ENCODE measurements at regions not wholly inside any gene's neighbourhood (a gene's known extent, or its start where the extent isn't known, plus 50 kb on each side); places are given as distances from the start of the nearest gene placed in this dataset.

DNA sequence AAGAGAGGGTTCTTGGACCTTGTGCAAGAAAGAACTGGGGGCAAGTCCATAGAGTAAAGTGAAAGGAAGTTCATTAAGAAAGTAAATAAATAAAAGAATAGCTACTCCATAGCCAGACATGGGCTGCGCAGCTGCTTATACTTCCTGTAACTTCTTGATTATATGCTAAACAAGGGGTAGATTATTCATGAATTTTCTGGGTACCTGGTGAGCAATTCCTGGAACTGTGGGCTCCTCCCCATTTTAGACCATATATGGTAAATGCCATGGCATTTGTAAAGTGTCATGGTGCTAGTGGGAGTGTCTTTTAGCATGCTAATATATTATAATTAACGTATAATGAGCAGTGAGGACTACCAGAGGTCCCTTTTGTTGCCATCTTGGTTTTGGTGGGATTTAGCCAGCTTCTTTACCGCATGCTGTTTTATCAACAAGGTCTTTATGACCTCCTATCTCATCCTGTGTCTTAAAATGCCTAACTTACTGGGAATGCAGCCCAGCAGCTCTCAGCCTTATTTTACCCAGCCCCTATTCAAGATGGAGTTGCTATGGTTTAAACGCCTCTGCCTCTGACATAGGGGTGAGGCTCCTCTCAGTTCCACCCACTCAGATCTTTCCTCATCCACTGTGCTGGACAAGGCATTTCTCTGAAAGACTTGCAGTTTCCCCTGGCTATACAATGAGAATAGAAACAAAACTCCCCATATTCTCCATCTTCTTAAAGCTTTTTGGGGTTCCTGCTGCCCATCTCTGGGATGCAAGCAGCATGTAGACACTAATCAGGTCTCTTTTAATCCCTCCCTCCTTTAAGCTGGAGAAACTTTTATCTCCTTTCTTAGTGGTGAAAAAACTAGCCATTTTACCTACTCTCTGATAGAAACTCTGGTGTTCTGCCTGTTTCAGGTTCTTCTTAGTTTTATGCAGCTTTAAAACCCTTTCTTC, 91.2 kb downstream of the ARRDC3 start:
- TF ChIP-seq CTCF (IDR thresholded peaks at IDR 0.05; ENCODE audit: poor library complexity, severe bottlenecking) (no peak), REST (IDR thresholded peaks at IDR 0.05; ENCODE audit: borderline replicate concordance) (no peak), EZH2 (IDR thresholded peaks at IDR 0.05; ENCODE audit: borderline replicate concordance, insufficient read depth, low read length, poor library complexity, severe bottlenecking) (no peak), MXI1 (conservative IDR thresholded peaks at IDR 0.05; ENCODE audit: poor library complexity, severe bottlenecking) (no peak), TAF1 (IDR thresholded peaks at IDR 0.05; ENCODE audit: low read depth) (no peak), POLR2AphosphoS5 (IDR thresholded peaks at IDR 0.05) (no peak), EP300 (conservative IDR thresholded peaks at IDR 0.05; ENCODE audit: poor library complexity, severe bottlenecking) (no peak), RAD21 (conservative IDR thresholded peaks at IDR 0.05) (no peak)
